ENCODE measurements at regions not wholly inside any gene's neighbourhood (a gene's known extent, or its start where the extent isn't known, plus 50 kb on each side); places are given as distances from the start of the nearest gene placed in this dataset.

DNA sequence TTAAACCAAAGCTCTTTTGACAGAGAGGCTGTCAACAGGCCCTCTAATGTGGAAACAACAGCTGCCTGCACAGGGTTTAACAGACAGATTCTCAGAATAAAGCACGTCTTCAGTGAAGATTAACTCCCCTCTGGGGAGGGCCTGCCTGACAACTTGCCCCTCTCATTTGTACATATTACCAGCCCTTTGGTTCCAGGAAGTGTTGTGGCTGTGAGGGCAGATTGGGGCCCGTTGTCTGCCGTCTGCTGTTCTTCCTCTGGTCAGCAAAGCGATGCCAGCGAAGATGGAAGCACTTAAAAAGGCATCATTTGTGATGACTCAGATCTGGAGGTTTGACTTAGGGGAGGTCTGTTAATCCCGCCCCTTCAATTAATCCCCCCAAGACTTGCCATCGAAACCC is 177.0 kb upstream of the IRX6 start:
- no peaks in the 10 kb centered on the region for H3K9me3 ChIP-seq (ENCODE audit: low read depth)
- peak in 1 of 2 donors; percentile 74 for DNase-seq (ENCODE audit: low read depth in 1 of 2, low spot score in 1 of 2)
- peaks cover 9% of the 10 kb centered on the region for H3K27me3 ChIP-seq
- H3K36me3 ChIP-seq: no peaks in the 10 kb centered on the region
- no peak overlapping the region for H3K4me3 ChIP-seq
- TF ChIP-seq, protein P1, sequence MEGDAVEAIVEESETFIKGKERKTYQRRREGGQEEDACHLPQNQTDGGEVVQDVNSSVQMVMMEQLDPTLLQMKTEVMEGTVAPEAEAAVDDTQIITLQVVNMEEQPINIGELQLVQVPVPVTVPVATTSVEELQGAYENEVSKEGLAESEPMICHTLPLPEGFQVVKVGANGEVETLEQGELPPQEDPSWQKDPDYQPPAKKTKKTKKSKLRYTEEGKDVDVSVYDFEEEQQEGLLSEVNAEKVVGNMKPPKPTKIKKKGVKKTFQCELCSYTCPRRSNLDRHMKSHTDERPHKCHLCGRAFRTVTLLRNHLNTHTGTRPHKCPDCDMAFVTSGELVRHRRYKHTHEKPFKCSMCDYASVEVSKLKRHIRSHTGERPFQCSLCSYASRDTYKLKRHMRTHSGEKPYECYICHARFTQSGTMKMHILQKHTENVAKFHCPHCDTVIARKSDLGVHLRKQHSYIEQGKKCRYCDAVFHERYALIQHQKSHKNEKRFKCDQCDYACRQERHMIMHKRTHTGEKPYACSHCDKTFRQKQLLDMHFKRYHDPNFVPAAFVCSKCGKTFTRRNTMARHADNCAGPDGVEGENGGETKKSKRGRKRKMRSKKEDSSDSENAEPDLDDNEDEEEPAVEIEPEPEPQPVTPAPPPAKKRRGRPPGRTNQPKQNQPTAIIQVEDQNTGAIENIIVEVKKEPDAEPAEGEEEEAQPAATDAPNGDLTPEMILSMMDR (IDR thresholded peaks at IDR 0.05; ENCODE audit: low read depth, low read length): no peak
- H3K27ac ChIP-seq: no peak overlapping the region
- peaks cover 8% of the 10 kb centered on the region for H3K4me1 ChIP-seq (ENCODE audit: low read depth)

DNA sequence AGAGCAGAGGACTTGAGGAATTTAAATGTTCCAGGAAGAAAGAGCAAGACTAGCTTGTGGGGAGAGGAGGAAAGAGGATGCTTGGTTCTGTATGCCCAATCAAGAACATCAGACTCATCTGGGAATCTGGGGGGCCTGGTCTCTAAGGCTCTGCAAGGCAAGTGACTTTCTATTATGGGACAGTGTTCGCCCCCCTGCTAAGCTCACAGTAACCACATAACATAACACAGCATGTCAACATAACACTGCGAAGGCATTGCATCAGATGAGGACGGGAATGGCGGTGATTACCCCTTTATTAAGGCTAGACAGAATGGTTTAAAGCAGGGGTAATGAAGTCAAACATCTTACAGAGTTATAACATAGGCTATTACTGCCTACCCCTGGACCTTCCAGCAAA is 176.6 kb upstream of the IRX6 start:
- no peak for DNase-seq (ENCODE audit: low read depth in 1 of 2, low spot score in 1 of 2)
- H3K9me3 ChIP-seq (ENCODE audit: low read depth): no peaks in the 10 kb centered on the region
- TF ChIP-seq, protein P1 (IDR thresholded peaks at IDR 0.05; ENCODE audit: low read depth, low read length): no peak
- H3K4me3 ChIP-seq: no peak overlapping the region
- peaks cover 8% of the 10 kb centered on the region for H3K4me1 ChIP-seq (ENCODE audit: low read depth)
- no peak overlapping the region for H3K27ac ChIP-seq
- H3K27me3 ChIP-seq: peaks cover 10% of the 10 kb centered on the region
- no peaks in the 10 kb centered on the region for H3K36me3 ChIP-seq

DNA sequence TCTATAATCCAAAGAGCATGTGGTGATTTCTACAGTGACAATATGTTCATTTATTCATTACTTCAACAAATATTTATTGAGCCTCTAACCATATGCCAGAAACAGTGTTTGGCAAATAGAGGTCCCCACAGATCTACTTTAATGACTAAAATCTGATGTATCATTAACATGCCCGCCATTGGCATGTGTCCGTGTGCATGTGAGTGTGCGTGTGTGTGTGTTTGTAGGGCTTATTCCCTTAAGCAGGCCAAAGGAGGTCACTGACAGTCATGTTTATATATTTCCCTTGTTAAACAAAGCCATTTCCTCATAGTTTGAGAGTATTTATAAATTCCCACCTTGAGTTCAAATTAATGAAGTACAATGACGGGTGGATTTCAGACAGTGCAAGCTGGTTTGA is 174.4 kb upstream of the IRX6 start:
- Histone ChIP-seq H3K27ac (no peak overlapping the region), H3K27me3 (peaks cover 14% of the 10 kb centered on the region), H3K36me3 (no peaks in the 10 kb centered on the region), H3K9me3 (ENCODE audit: low read depth) (no peaks in the 10 kb centered on the region), H3K4me1 (ENCODE audit: low read depth) (peaks cover 8% of the 10 kb centered on the region), H3K4me3 (no peak overlapping the region)
- TF ChIP-seq, protein P1 (IDR thresholded peaks at IDR 0.05; ENCODE audit: low read depth, low read length): no peak
- DNase-seq (ENCODE audit: low read depth in 1 of 2, low spot score in 1 of 2): no peak

DNA sequence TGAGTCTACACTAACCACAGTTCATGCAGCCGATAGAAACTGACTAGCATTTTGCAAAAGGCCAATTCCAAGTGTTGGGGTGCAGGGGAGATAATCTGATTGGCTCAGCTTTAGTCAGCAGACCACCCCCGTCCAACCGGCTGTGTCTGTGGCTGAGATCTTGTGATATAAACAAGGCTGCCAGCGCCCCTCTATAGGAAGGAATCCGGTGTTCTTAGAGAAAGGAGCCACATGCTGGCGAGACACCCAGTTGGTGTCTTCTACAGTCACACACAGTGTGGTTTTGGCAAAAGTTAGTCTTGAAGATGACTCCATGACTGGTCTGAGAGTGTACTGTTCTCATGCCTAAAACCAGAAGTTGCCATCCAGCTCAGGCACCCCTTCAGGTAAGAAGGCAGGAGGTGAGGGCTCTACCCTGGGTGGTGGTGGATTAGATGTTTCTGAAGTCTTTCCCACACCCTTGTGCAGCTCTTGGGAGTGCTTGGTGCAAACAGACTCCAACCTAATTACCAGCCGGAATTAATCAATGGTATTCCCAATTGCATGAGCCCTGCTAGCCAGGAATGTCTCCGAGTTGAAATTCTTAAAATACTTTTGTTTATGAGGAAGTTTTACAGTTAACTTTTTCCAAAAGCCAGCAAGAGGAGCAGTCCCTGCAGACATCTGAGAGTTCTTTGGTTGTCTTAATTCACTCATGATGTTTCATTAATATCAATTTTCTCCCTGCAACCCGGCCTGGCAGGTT is 172.3 kb upstream of the IRX6 start:
- no peaks in the 10 kb centered on the region for H3K9me3 ChIP-seq (ENCODE audit: low read depth)
- H3K36me3 ChIP-seq: no peaks in the 10 kb centered on the region
- H3K27ac ChIP-seq: no peak overlapping the region
- TF ChIP-seq, protein P1 (IDR thresholded peaks at IDR 0.05; ENCODE audit: low read depth, low read length): no peak
- peaks cover 14% of the 10 kb centered on the region for H3K27me3 ChIP-seq
- peaks cover 6% of the 10 kb centered on the region for H3K4me1 ChIP-seq (ENCODE audit: low read depth)
- no peak overlapping the region for H3K4me3 ChIP-seq
- no peak for DNase-seq (ENCODE audit: low read depth in 1 of 2, low spot score in 1 of 2)

DNA sequence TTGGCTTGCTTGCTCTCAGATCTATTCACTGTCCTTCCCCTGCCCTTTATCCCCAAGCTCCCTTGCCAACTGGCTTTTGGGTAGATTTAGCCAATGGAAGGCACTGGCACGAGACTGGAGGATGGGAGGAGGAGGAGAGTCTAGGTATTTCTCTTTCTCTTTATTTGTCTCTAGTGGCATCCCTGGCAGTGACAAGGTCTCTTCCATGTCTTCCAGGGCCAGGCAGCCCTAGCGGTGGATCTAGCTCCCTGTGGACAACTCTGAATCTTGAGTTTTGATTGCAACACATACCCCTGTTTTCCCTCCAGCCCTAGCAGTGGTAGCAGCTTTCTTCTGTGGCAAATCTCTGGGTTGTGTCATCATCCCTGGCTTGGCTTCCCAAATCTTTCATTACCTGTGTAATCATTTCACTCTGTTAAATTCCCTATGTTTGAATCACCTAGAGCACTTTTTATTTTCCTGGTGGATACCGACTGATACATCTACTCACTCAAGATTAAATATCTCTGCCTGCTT is 171.1 kb upstream of the IRX6 start:
- Histone ChIP-seq H3K4me3 (no peak overlapping the region), H3K9me3 (ENCODE audit: low read depth) (no peaks in the 10 kb centered on the region), H3K4me1 (ENCODE audit: low read depth) (no peaks in the 10 kb centered on the region), H3K27ac (no peak overlapping the region), H3K36me3 (no peaks in the 10 kb centered on the region), H3K27me3 (peaks cover 14% of the 10 kb centered on the region)
- DNase-seq (ENCODE audit: low read depth in 1 of 2, low spot score in 1 of 2): no peak
- TF ChIP-seq, protein P1 (IDR thresholded peaks at IDR 0.05; ENCODE audit: low read depth, low read length): no peak

All from cardiac muscle cell (in vitro differentiated cells and primary cell).